Ascending aorta (tissue), 2 donors: ENCODE measurements at regions not wholly inside any gene's neighbourhood (a gene's known extent, or its start where the extent isn't known, plus 50 kb on each side); places are given as distances from the start of the nearest gene placed in this dataset.
"Not testable (repeated sequence)": the region's sequence is repeated elsewhere in the genome, so short reads cannot be mapped to it uniquely, and the experiment has no call there.

Experiments
- DNase-seq, 2 donors: peaks; one replicate each; pipeline ENCODE4 v3.0.0-alpha.2; 2019; ENCODE audit warnings: low spot score in 2 of 2
- H3K27ac ChIP-seq, 2 donors: fragments of 200-600 bp; sonication (generic); one replicate each; pipeline ENCODE4 v1.5.1; 2016 to 2017; ENCODE audit warnings: mild to moderate bottlenecking in 1 of 2
- H3K27me3 ChIP-seq: fragments of 200-600 bp; sonication (generic); one replicate; pipeline ENCODE4 v1.5.1; 2017
- H3K36me3 ChIP-seq, 2 donors: fragments of 200-600 bp; sonication (generic); one replicate each; pipeline ENCODE4 v1.5.1; 2016
- H3K4me1 ChIP-seq, 2 donors: fragments of 200-600 bp; sonication (generic); one replicate each; pipeline ENCODE4 v1.5.1; 2016 to 2017; ENCODE audit warnings: mild to moderate bottlenecking in 1 of 2
- H3K4me3 ChIP-seq, 2 donors: fragments of 200-600 bp; sonication (generic); one replicate each; pipeline ENCODE4 v1.5.1; 2016 to 2017; ENCODE audit warnings: mild to moderate bottlenecking in 1 of 2
- H3K9me3 ChIP-seq, 2 donors: fragments of 200-600 bp; sonication (generic); one replicate each; pipeline ENCODE4 v1.5.1; 2016
- intact Hi-C: fragments of 100-400 bp; cut with DNase I; formaldehyde crosslinking; loops from one replicate; pipeline ENCODE4 v1.15.1; 2023
- TF ChIP-seq, protein P1 (sequence below), 3 experiments: fragments of 200-600 bp in 2 of 3; fragments of 450-650 bp in 1 of 3; sonication (generic) in 2 of 3; IDR thresholded peaks; one replicate each; pipeline ENCODE4 v1.5.1; 2016 to 2019; ENCODE audit warnings: antibody characterized with exemption in 3 of 3, mild to moderate bottlenecking in 1 of 3, moderate library complexity in 1 of 3

DNA sequence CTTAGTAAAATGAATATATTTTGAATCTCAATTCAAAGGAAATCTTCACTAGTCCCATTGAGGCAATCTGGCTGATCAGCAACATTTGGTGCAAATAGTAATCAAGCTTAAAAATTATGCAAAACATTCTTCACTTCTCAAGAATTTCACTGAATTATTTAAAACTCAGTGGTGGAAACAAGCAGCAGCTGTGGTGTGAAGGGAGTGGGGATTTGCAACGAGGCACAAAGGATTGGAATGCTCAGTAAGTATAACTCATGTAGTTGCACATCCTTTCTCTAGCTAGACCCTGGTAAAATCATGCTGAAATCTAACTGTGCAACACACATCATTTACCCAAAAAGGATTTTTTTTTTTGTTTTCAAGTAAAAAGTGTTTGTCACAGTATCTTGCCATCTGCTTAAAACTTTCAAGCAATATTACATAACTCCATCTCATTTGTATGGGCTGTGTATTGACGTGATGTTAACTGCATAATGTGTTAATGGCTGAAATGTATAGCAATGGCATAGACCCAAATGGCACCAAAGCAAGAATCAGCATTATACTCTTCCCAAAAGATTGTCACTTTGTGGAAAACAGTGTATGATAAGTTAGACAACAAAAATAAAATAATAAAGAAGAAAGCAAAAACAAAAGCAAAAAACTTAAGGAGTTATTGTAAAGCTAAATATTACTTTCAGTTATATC lies 816.6 kb downstream of the EPHA3 start:
- H3K27me3 ChIP-seq = no peaks in the 10 kb centered on the region
- H3K4me1 ChIP-seq = no peaks in the 10 kb centered on the region
- H3K4me3 ChIP-seq = no peak overlapping the region
- H3K36me3 ChIP-seq = no peaks in the 10 kb centered on the region
- intact Hi-C loops = no loop called here
- no peak overlapping the region for H3K27ac ChIP-seq
- no peaks in the 10 kb centered on the region for H3K9me3 ChIP-seq
- DNase-seq = no peak
- TF ChIP-seq, protein P1, sequence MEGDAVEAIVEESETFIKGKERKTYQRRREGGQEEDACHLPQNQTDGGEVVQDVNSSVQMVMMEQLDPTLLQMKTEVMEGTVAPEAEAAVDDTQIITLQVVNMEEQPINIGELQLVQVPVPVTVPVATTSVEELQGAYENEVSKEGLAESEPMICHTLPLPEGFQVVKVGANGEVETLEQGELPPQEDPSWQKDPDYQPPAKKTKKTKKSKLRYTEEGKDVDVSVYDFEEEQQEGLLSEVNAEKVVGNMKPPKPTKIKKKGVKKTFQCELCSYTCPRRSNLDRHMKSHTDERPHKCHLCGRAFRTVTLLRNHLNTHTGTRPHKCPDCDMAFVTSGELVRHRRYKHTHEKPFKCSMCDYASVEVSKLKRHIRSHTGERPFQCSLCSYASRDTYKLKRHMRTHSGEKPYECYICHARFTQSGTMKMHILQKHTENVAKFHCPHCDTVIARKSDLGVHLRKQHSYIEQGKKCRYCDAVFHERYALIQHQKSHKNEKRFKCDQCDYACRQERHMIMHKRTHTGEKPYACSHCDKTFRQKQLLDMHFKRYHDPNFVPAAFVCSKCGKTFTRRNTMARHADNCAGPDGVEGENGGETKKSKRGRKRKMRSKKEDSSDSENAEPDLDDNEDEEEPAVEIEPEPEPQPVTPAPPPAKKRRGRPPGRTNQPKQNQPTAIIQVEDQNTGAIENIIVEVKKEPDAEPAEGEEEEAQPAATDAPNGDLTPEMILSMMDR (IDR thresholded peaks at IDR 0.05) = no peak

- H3K4me3 ChIP-seq = no peak overlapping the region
- intact Hi-C loops = no loop called here
- TF ChIP-seq, protein P1 (IDR thresholded peaks at IDR 0.05) = no peak
- H3K27ac ChIP-seq = no peak overlapping the region
- no peaks in the 10 kb centered on the region for H3K27me3 ChIP-seq
- no peak for DNase-seq
- no peaks in the 10 kb centered on the region for H3K9me3 ChIP-seq
- no peaks in the 10 kb centered on the region for H3K36me3 ChIP-seq
- H3K4me1 ChIP-seq = no peaks in the 10 kb centered on the region
Observed at GRCh38 chr3:89925976-89926375, 818.6 kb downstream of the EPHA3 start.

DNA sequence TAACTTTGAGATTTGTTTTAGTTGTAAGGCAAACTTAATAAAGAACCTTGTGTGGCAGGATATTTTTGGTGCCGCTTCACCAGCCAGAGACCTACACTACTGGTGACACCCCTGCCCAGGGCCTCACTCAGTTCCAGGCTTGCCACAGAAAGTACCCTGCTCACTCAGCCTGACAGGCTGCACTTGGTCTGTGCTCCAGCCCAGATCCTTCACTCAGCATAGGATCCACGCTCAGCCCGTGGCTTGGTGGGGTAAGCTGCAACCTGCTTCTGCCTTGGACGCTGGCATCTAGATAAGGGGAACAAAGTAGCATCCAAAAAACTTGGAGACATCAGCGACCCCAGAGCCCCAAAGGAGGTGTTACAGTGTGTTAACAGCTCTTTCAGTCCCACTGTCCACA lies 825.5 kb downstream of the EPHA3 start:
- Histone ChIP-seq H3K27me3 (no peaks in the 10 kb centered on the region), H3K4me1 (no peaks in the 10 kb centered on the region), H3K4me3 (no peak overlapping the region), H3K36me3 (no peaks in the 10 kb centered on the region), H3K27ac (no peak overlapping the region), H3K9me3 (no peaks in the 10 kb centered on the region)
- intact Hi-C loops = no loop called here
- TF ChIP-seq, protein P1 (IDR thresholded peaks at IDR 0.05) = no peak
- no peak for DNase-seq

DNA sequence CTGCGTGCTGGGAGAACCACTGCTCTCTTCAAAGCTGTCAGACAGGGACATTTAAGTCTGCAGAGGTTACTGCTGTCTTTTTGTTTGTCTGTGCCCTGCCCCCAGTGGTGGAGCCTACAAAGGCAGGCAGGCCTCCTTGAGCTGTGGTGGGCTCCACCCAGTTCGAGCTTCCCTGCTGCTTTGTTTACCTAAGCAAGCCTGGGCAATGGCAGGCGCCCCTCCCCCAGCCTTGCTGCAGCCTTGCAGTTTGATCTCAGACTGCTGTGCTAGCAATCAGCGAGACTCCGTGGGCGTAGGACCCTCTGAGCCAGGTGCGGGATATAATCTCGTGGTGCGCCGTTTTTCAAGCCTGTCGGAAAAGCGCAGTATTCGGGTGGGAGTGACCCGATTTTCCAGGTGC lies 837.0 kb downstream of the EPHA3 start:
- H3K4me3 ChIP-seq, H3K27me3 ChIP-seq, H3K27ac ChIP-seq, H3K36me3 ChIP-seq, H3K9me3 ChIP-seq, intact Hi-C loops, DNase-seq, H3K4me1 ChIP-seq: not testable (repeated sequence)

DNA sequence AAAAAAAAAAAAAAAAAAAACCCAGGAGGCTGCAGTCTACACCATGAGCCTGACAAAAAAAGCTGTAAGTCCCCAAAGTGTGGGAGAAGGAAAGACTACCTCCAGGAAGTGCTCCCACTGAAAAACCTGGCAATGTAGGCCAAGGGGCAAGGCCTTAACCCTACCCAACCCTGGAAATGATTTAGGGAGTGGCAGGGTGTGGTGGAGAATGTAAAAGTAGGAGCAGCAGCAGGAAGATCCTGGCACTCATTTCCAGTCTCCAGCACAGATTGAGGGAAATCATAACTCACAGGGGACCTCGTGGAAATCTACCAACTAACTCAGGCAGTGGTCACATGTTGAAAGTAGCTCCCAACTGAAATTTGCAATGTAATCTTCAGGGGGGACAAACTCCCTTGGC lies 839.5 kb downstream of the EPHA3 start:
- no peak overlapping the region for H3K4me3 ChIP-seq
- no peaks in the 10 kb centered on the region for H3K27me3 ChIP-seq
- TF ChIP-seq, protein P1 (IDR thresholded peaks at IDR 0.05) = no peak
- no peaks in the 10 kb centered on the region for H3K9me3 ChIP-seq
- H3K36me3 ChIP-seq = no peaks in the 10 kb centered on the region
- intact Hi-C loops = no loop called here
- H3K27ac ChIP-seq = no peak overlapping the region
- H3K4me1 ChIP-seq = no peaks in the 10 kb centered on the region
- no peak for DNase-seq

DNA sequence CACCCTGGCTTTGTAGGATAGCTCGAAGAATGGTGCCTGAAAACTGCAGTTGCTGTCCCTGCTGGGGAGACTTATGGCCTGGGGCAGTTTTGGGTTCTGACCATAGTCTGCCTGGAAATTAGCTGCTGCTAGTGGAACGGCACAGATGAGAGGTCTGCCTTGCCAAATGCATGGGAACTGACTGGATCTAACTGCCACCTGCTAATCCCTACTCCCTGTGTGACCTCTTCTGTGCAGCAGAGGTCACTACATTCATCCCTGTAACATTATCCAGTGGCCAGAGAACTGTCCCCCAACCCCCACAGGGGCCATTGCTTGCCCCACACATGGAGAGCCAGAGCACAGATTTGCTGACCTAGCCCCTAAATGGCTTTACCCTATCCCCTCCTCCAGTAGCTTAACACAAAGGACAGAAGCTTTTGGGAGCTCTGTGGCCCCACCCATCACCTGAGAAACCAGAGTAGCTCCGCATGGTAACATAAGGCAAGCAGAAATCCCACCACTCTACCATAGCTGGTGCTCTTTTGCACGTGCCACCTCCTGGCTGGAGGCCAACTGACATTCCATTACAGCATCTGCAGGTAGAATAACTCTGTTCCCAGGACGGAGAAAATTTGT lies 840.0 kb downstream of the EPHA3 start:
- Histone ChIP-seq H3K27me3 (no peaks in the 10 kb centered on the region), H3K36me3 (no peaks in the 10 kb centered on the region), H3K9me3 (no peaks in the 10 kb centered on the region), H3K4me1 (no peaks in the 10 kb centered on the region), H3K27ac (no peak overlapping the region), H3K4me3 (no peak overlapping the region)
- DNase-seq = no peak
- intact Hi-C loops = no loop called here
- TF ChIP-seq, protein P1 (IDR thresholded peaks at IDR 0.05) = no peak
